ENCODE measurements at regions not wholly inside any gene's neighbourhood (a gene's known extent, or its start where the extent isn't known, plus 50 kb on each side); places are given as distances from the start of the nearest gene placed in this dataset.

DNA sequence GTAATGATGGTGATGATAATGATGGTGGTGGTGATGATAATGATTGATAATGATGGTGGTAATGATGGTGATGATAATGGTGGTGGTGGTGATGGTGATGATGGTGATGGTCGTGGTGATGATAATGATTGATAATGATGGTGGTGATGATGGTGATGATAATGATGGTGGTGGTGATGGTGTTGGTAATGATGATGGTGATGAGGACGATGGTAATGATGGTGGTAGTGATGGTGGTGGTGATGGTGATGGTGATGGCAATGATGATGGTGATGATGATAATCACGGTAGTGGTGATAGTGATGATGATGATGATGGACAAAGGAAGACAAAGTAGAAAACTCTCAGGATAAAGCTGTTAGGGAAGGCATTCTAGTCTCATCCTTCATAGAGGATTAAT lies 310.5 kb downstream of the MSX2 start:
- DNase-seq (ENCODE audit: low spot score): no peak

DNA sequence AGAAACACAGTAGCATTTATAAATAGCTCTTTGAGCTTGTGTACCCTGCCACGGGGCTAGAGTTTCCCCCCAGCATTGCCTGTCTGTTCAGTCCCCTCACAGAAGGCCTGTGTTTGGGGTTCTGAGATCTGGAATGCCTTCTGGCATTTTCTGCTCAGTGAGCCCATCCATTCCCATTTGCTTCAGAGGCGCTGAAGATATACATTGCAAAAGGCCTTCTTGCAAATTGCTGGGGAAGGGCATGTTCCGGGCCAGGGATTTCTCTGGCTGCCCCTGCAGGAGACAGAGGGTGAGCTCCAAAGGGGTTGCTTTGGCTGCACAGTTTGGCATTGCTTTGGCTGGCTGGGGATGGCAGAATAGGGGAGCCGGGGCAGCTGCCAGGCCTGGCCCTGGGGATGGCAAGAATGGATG lies 308.4 kb downstream of the MSX2 start:
- no peak for DNase-seq (ENCODE audit: low spot score)

DNA sequence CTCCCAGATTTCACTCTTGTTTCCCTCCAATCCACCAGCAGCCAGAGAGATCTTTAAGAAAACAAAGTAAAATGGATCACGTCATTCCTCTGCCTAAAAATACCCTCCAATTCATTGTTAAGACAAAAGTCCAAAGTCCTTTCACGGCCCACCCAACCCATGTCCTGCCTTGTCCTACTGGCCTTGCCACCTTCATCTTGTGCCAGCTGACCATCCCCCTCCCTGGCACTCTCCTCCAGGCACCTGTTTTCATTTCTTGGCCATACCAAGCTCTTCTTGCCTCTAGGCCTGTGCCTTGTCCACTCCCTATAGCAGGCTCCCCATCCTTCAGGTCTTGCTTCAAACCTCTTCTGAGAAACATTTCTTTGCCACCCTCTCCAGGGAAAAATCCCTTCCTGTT lies 307.6 kb downstream of the MSX2 start:
- no peak for DNase-seq (ENCODE audit: low spot score)

DNA sequence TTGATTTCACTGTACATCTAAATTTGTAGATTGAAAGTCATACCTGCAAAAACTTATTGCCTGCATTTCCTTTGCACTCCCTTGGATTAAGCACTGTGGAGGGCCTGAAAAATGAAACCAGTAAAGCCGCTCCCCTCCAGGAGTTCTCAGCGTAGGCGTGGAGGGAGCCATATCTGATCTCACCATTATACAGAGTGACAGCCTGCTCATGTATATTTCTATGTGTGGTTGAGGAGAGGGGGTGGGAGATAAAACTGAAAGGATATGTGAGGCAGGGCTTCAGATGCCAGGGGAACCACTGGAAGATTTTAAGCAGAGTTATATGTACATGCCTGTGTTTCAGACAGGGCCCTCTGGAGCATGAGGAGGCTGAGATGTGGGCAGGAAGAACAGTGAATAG lies 303.0 kb downstream of the MSX2 start:
- no peak for DNase-seq (ENCODE audit: low spot score)

DNA sequence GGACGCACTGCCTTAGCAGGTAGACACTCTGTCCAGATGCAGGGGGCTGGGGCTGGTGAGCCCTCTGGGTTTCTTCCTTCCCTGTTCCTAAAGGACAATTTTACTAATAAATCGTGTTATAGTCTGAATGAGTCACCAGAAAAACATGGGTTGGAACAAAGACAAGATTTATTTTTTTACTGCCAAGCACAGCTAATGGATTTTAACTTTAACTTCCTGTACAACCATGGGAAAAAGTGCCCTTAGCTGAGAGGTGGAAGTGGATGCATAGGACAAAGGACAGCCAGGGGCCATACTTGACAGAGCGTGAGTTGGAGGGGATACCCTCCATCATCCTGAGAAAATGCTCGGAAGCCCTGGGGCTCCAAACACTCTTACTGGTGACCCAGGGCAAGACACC lies 300.7 kb downstream of the MSX2 start:
- DNase-seq (ENCODE audit: low spot score): no peak

DNA sequence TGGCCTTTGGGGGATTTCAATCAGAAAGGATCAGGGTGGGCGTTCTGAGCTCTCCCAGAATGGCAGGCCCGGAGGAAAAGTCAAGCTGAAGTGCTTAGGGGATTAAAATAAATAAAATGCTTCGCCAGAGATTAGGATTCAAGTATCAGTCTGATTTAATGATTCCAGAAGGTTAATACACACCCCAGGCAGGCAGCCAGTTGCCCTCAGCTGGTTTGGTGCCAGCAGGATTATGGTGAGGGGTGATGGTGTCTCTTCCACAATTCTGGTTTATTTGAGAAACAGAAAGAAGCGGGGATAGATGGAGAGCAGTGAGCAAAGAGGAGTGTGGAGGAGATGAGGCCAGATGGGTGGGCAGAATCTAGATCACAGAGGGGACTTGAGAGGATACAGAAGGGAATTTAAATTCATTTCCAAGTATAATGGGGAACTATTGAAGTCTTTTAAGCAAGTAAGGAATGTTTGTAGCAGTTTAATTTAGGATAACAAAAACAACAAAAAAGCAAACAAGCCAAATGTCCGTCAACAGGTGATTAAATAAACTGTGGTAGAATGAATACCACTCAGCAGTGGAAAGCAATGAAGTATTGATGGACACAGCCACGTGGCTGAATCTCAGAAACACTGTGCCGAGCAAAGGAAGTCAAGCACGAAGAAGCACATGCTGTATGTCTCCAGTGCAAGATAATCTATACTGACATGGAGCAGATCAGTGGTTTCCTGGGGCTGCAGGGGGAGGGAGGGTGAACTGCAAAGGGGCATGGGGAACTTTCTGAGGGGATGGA lies 297.7 kb downstream of the MSX2 start:
- DNase-seq (ENCODE audit: low spot score): no peak

DNA sequence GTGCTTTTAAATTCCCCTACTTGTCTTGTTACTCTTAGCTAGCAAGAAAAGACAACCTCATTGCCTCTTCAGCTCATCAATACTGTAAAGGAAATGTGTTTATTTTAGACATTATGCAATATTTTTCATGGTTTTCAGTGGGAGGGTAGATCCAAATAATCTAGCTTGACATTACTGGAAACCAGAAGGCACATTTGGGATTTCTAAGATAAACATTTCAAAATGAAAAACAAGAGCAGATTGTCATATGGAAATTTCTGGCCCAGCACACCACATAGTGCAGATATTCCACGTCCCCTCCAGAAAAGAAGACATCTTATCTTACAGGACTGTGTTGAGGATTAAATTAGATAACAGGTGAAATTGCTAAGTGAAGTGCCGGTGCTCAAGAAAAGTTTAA lies 296.9 kb downstream of the MSX2 start:
- no peak for DNase-seq (ENCODE audit: low spot score)

DNA sequence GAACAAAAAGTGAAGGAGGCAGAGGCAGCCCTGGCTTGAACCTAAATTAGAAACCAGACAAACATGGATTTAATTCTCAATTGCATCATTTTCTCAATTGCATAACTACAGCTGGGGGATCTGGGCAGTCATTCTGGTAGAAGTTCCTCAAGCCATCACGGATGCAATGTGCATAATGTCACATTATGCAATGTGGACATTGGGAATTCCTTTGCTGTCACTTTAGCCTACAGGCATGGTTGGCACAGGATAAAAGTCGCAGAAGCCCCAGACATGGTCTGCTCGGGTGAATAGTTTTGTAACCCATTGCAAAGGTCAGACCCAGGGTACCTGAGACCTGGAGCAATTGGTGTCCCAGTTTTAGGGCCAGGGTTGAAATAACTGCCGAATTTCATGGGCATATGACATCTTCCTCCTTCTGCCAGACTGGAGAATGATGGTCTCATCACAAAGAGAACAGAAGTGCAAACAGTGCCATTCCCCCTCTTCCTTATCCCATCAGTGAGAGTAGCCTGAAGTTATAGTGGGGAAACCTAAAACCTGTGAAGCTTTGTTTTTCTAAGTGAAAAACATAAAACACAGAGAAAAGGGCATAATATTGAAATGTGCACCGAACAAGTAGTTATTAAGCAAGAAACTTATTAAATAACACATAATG lies 290.8 kb downstream of the MSX2 start:
- DNase-seq (ENCODE audit: low spot score): no peak

DNA sequence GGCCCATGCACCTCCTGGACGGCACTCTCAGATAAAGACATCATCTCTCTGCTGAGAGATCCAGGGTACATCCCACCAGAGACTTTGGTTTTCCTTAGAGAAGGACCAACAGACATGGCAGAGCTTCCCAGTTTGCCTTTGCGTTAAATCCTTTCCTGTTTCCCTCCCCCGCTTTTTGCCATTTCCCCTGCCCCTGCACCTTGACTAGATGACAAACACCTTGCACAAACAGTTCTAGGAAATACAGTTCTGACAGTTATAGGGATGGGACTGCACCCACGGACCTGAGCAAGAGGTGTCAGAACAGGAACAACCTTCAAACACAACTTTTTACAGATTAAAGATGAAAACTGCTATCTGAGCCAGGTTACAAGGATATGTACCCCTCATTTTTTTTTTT lies 288.9 kb downstream of the MSX2 start:
- no peak for DNase-seq (ENCODE audit: low spot score)

DNA sequence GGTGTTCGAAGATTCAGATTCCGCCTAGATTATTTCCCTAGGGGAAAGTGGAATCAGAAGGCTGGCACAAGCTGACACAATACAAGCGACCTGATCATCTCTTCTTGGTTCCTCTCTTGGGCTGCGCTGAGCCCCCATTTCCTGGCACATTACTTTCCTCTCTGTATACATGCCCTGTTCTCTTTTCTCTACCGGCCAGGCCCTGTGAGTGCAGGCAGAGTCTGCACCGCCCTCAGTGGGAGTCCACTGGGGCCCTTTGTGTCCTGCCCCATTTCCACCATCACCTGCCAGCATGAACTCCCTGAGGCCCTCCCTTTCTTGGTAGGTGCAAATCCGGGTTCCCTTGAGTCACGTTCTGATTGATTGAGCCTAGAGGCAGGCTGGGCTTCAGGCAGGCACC lies 287.9 kb downstream of the MSX2 start:
- no peak for DNase-seq (ENCODE audit: low spot score)

DNA sequence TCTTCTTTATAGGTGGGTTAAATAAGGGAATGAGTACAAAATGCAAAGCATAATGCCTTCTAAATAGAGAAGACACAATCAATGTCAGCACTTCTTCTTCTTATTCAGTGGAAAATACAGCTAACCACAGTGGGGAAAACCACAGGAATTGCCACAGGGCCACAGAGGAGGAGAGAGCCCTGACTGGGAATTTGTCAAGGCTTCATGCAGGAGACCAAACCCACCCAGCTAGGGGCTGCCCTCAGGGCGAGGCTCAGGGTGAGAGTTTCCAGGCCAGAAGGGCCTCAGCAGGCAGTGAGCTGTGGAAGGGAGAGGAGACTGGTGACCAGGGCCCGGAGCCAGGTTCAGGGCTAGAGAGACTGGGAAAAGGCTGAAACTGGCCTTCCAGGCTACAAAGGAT lies 279.1 kb downstream of the MSX2 start:
- no peak for DNase-seq (ENCODE audit: low spot score)

DNA sequence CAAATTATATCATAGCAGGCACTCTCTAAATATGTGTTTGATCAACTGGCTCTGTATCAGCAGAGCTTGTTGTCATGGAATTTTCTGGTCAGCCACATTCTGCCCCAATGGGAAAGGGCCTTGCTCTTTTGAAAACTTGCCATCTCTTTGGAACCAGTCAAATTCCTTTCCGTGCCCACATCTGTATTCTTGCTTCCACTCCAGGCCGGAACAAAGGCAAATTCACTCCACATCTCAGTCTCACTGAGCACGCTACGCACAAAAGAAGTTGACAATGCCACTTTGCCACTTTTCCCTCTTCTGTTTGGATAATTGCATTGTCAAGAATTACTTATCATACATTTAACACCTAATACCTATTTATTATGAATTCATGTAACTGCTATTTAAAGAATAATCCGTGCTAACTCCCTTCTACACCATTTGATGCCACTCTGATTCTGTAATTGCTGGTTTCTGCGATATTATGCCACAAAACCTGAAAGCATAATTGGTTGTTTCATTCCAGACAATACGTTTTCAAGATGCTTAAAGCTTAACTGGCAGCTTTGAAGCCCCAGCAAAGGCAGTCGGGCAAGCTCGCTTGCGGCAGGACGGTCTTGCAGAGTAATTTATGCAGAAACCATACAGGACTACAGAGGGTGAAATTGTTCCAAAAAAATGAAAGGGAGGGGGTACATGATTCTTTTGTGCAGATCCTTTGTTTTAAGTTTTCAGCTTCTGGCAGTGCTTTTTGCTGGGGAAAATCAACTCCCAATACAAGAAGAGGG lies 277.7 kb downstream of the MSX2 start:
- DNase-seq (ENCODE audit: low spot score): no peak

DNA sequence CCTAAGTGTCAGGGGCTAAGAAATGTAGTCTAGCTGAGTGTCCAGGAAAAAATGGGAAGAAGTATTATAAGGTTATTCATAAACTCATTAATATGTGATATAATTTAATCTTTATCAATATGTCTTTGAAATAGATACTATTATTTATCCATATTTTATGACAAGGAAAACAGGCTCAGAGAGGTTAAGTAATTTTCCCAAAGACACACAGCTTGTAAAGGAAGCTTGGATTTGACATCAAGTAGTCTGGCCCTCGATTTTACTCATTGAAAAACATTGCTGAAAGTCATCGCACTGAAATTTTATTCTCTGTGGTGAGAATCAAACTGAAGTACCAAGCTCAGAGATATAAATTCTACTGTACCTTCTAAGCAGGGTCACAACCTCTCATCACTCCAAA lies 276.9 kb downstream of the MSX2 start:
- no peak for DNase-seq (ENCODE audit: low spot score)

DNA sequence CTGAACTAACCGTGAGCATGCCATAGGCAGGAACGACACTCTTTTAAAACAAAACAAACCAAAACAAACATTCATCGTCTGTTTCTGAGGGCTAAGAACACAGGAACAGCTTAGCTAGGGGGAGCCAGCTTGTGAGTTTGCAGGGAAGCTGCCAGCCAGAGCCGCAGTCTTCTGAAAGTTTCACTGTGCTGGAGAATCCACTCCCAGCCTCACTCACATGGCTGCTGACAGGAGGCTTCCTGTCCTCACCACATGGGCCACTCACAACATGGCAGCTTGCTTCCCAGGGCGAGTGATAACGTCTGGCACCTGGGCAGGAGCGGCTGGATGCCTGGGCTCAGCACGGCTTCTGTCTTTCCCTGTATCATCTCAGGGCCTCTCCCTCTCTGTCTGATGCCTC lies 275.2 kb downstream of the MSX2 start:
- no peak for DNase-seq (ENCODE audit: low spot score)

DNA sequence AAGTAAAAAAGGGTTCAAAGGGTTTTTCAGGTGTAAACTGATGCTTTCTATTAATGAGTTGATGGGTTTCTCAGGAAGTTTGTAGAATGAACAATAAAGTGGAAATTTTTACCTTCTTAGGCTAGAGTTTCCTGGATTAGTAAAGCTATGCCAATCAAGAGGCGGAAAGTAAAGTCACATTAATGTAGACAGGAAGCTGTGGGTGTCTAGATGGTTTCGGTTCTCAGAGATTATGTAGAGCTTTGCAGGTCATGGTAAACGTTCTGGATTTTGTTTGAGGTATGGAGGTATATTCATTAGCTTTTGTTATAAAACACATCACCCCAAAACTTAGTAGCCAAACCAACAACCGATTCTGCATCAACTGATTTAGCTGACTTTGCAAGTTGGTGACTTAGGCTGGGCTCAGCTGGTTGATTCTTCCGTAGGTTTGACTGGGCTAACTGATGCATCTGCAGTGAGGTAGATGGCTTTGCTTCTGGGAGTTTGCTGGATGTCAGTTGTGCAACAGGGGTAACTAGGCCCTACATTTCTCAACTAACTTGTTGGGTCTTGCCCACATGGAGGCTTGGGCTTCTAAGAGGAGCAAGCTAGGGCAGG lies 273.8 kb downstream of the MSX2 start:
- no peak for DNase-seq (ENCODE audit: low spot score)

DNA sequence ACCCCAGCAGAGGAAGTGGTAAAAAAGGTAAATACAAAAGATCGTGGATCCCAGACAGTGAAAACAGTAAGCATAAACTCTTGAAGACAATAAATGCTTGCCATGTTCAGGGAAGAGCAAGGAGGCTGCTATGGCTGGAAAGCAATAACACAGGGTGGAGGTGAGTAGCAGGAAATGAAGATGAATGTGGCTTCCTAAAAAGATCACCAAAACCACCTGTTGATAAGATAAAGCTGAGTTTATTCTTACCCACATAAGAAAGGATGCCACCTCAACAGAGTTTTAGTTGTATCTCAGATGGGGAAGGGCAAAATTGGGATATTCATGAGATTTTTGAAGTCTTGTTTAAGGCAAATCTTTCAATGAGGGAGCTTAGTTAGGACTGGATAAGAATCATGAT lies 273.3 kb downstream of the MSX2 start:
- DNase-seq (ENCODE audit: low spot score): no peak

DNA sequence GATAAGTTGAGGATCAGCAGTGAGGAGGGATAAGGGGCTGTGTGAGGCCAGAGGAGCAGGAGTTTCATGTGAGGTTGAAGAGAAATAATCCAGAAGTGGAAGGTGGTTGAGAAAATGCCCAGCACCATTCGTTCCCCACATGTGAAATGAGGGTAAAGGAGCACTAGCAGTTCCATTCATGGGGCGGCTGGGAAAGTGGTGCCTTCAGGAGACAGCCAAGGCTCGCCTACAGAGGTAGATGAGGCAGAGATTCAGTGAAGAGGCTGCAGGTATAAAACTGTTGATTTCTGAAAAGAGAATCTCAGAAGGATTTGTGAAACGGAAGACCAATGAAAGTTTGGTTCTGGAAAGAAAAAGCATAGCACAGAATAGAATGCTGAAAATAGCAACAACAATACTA lies 272.6 kb downstream of the MSX2 start:
- DNase-seq (ENCODE audit: low spot score): no peak

DNA sequence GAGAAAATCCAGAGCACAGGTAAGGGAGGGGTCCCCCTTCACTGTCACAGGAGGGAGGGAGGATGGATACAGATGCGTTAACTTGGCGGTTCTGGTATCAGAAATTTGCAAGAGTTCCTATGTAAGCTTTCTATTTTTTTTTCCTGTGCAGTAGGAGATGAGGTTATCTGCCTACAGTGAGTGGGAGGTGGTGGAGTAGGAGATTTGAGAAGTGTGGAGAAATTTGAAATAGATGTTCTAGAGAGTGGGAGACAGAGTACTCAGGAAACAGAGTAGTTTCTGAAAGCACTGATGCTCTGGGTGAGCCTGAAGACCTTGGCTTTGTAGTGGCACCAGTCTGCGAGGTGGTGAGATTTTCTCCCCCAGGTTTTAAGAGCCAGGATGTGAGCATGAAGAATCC lies 271.4 kb downstream of the MSX2 start:
- no peak for DNase-seq (ENCODE audit: low spot score)

DNA sequence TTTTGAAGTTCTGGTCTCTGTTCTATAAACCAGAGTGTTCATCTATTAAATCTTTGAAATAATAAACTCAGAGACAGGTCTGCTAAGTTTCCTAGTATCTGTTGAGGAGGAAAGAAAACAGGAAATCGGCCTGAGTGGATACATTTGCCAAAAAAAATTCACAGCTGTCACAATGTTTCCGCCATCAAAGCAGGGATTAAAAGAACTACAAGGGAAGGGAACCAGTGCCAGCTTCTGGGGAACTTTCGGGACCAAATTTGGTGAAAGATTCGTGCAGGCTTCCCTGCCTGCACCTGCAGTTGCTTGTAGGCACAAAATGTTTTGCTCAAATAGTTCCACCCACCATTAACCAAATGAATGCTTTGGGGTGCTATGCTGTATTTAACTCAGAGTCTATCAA lies 267.5 kb downstream of the MSX2 start:
- no peak for DNase-seq (ENCODE audit: low spot score)

DNA sequence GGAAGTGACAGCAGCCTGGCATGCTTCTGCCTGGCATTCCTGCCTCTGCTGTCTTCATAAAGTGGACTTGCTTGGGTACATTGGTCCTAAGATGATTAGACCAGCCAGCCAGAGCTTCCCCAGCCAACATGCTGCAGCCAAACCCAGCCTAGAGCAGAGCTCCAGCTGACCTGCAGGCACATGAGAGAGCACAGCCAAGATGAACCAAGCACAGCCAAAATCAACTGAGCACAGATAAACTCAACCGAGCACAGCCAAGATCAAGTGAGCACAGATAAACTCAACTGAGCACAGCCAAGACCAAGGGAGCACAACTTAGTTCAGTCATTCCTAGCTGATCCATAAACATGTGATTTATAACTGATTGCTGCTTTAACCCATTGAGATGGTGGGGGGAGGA lies 266.5 kb downstream of the MSX2 start:
- no peak for DNase-seq (ENCODE audit: low spot score)

DNA sequence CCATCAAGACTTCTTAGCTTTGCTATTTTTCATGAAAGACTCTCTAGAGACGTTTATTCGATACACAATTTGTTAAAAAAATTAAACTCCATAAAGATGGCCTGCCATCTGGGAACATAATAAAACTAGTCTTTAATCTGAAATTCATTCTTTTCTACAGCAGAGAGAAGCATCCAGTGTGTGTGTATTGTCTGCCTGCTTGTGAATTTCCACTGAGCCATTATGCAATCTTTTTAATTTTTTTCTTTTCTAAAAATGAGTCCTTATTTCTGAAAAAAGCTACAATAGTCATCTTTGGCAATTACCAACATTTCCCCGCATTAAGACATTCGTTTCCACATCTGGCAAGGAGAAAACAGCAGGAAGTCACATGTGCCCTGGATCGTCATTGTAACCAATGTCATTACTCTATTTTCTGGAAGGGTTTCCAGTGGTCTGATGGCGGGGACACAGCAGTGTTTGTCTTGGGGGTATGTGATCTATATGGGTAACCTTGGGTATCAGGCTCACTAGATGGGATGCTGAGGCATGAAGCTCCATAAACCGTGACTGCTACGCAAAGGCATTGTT lies 263.1 kb downstream of the MSX2 start:
- DNase-seq (ENCODE audit: low spot score): no peak

DNA sequence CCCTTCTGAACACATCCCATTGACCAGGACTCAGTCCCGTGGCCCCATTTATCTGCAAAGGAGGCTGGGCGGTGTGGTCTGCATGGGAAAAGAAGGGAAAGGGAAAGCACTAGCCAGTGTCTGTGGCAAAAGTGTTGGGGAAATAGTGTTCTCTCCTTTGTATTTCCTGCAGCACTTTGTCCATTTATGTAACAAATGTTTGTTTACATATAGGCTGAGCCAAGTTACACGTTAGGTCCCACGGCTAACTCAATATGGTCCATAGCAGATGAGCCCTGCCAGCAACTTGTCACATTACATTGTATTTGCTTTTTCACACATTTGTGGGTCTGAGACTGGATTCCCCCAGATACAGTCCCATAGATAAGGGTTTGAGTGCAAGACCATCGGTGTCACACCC lies 260.5 kb downstream of the MSX2 start:
- DNase-seq (ENCODE audit: low spot score): no peak

DNA sequence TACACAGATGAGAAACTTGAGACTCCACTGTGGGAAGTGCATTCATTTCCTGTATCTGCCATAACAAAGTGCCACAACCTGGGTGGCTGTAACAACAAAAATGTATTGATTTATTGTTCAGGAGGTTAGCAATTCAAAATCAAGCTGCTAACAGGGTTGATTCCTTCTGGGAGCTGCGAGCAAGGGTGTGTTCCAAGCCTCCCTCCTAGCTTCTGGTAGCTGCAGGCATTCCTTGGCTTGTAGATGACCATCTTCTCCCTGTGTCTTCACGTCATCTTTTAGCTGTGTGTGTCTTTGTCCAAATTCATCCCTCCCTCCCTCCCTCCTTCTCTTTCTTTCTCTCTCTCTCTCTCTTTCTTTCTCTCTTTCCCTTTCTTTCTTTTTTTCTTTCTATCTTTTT lies 258.1 kb downstream of the MSX2 start:
- no peak for DNase-seq (ENCODE audit: low spot score)

Data from AG08395 (cell line).